Smooth muscle cell (in vitro differentiated cells): ENCODE measurements at regions not wholly inside any gene's neighbourhood (a gene's known extent, or its start where the extent isn't known, plus 50 kb on each side); places are given as distances from the start of the nearest gene placed in this dataset.

ENCODE experiments used
- DNase-seq: peaks from one replicate; lab custom pipeline; 2025; ENCODE audit not compliant: unreplicated experiment; lab: John Stamatoyannopoulos, UW
- H2AFZ ChIP-seq: fragments of 200-600 bp; sonication (generic); 2 replicates; pipeline ENCODE4 v1.6.0; 2016; ENCODE audit warnings: antibody characterized with exemption, low read depth, mild to moderate bottlenecking
- H3F3A ChIP-seq: fragments of 200-600 bp; sonication (generic); 2 replicates; pipeline ENCODE4 v1.6.0; 2017; ENCODE audit warnings: antibody characterized with exemption, low read depth
- H3K27ac ChIP-seq: fragments of 200-600 bp; sonication (generic); 2 replicates; pipeline ENCODE4 v1.5.1; 2016; ENCODE audit warnings: low read depth, mild to moderate bottlenecking
- H3K27me3 ChIP-seq: fragments of 200-600 bp; sonication (generic); 2 replicates; pipeline ENCODE4 v1.6.1; 2016; ENCODE audit warnings: low read depth, mild to moderate bottlenecking
- H3K36me3 ChIP-seq: fragments of 200-600 bp; sonication (generic); 2 replicates; pipeline ENCODE4 v1.5.1; 2016; ENCODE audit warnings: low read depth
- H3K4me1 ChIP-seq: fragments of 200-600 bp; sonication (generic); 2 replicates; pipeline ENCODE4 v1.5.1; 2016; ENCODE audit warnings: low read depth
- H3K4me2 ChIP-seq: fragments of 200-600 bp; sonication (generic); 2 replicates; pipeline ENCODE4 v1.6.0; 2016; ENCODE audit warnings: mild to moderate bottlenecking
- H3K4me3 ChIP-seq: fragments of 200-600 bp; sonication (generic); 2 replicates; pipeline ENCODE4 v1.5.1; 2016; ENCODE audit warnings: mild to moderate bottlenecking
- H3K79me2 ChIP-seq: fragments of 200-600 bp; sonication (generic); 2 replicates; pipeline ENCODE4 v1.6.0; 2016; ENCODE audit warnings: low read depth, mild to moderate bottlenecking
- H3K9ac ChIP-seq: fragments of 200-600 bp; sonication (generic); 2 replicates; pipeline ENCODE4 v1.6.0; 2016; ENCODE audit warnings: low read depth
- H3K9me3 ChIP-seq: fragments of 200-600 bp; sonication (generic); replicated peaks from 2 replicates; pipeline ENCODE4 v1.5.1; 2016; ENCODE audit warnings: low read depth
- H4K20me1 ChIP-seq: fragments of 200-600 bp; sonication (generic); 2 replicates; pipeline ENCODE4 v1.6.0; 2016; ENCODE audit warnings: low read depth
- WGBS: methylation state at CpG from one replicate; pipeline ENCODE4 v1.1.7; 2016; ENCODE audit warnings: low lambda C conversion rate; 5-methylcytosine and 5-hydroxymethylcytosine counted together
- TF ChIP-seq, protein P1 (sequence below): fragments of 200-600 bp; sonication (generic); IDR thresholded peaks from 2 replicates; pipeline ENCODE4 v1.5.1; 2017; ENCODE audit warnings: borderline replicate concordance, mild to moderate bottlenecking, antibody characterized with exemption; ENCODE audit not compliant: insufficient read depth, poor library complexity, severe bottlenecking

GRCh38 chr13:67971291-67971690, 741.2 kb upstream of the PCDH9 start:
- TF ChIP-seq, protein P1, sequence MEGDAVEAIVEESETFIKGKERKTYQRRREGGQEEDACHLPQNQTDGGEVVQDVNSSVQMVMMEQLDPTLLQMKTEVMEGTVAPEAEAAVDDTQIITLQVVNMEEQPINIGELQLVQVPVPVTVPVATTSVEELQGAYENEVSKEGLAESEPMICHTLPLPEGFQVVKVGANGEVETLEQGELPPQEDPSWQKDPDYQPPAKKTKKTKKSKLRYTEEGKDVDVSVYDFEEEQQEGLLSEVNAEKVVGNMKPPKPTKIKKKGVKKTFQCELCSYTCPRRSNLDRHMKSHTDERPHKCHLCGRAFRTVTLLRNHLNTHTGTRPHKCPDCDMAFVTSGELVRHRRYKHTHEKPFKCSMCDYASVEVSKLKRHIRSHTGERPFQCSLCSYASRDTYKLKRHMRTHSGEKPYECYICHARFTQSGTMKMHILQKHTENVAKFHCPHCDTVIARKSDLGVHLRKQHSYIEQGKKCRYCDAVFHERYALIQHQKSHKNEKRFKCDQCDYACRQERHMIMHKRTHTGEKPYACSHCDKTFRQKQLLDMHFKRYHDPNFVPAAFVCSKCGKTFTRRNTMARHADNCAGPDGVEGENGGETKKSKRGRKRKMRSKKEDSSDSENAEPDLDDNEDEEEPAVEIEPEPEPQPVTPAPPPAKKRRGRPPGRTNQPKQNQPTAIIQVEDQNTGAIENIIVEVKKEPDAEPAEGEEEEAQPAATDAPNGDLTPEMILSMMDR, result no peak
- H3K27me3 ChIP-seq, result no peaks in the 10 kb centered on the region
- H3K79me2 ChIP-seq, result no peaks in the 10 kb centered on the region
- H3K4me3 ChIP-seq, result no peak overlapping the region
- H3K9me3 ChIP-seq, result no peaks in the 10 kb centered on the region
- no peak overlapping the region for H3K27ac ChIP-seq
- no peaks in the 10 kb centered on the region for H4K20me1 ChIP-seq
- no peaks in the 10 kb centered on the region for H3F3A ChIP-seq
- H3K4me1 ChIP-seq, result no peaks in the 10 kb centered on the region
- H3K9ac ChIP-seq, result no peak overlapping the region
- DNase-seq, result no peak
- H2AFZ ChIP-seq, result peak overlapping the region; percentile 39
- WGBS, result 60% methylated on average over 5 of the region's 5 CpGs
- no peak overlapping the region for H3K4me2 ChIP-seq
- H3K36me3 ChIP-seq, result no peaks in the 10 kb centered on the region

DNA sequence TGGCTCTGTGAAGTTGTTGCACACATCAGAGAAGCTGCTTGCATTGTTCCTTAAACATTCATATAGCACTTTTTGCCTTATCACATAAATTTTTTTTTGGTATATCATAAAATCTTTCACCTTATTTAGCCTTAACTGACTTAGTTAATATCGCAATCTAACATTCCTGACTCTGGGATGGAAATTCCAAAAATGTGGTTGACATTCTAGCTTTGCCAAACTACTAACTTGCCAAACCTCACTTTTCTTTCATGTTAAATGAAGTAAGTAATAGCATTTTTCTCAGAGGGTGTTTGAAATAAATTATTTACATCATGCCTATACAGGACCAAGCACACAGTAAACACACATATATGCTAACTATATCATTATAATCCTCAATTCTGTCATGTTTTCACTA, 736.9 kb upstream of the PCDH9 start:
- no peaks in the 10 kb centered on the region for H3K9me3 ChIP-seq
- H3K4me3 ChIP-seq, result no peak overlapping the region
- H3K9ac ChIP-seq, result no peak overlapping the region
- H3K79me2 ChIP-seq, result no peaks in the 10 kb centered on the region
- no peaks in the 10 kb centered on the region for H3F3A ChIP-seq
- 95% methylated on average over 1 of the region's 1 CpG for WGBS
- TF ChIP-seq, protein P1, result no peak
- no peak overlapping the region for H2AFZ ChIP-seq
- H3K4me1 ChIP-seq, result no peaks in the 10 kb centered on the region
- H3K27me3 ChIP-seq, result no peaks in the 10 kb centered on the region
- H3K36me3 ChIP-seq, result no peaks in the 10 kb centered on the region
- H3K4me2 ChIP-seq, result no peak overlapping the region
- H4K20me1 ChIP-seq, result no peaks in the 10 kb centered on the region
- no peak overlapping the region for H3K27ac ChIP-seq
- no peak for DNase-seq

DNA sequence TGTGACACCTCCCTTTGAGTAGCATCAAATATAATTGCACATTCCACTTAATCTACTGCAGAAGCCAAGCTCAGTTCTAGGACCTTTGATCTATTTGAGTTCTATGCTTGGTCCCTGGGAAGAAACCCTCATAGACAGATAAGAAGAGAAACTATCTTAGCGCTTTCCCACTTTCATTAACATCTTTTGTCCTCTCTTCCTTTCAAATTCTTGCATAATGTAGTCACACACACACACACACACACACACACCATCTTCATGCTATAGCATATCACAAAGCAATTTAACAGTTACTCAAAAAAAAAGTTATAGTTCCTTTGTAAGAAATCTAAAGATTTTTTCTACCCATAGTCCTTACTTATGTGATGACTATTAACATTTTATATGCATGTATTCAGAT, 735.9 kb upstream of the PCDH9 start:
- Histone ChIP-seq H3K4me2 (no peak overlapping the region), H3K9me3 (no peaks in the 10 kb centered on the region), H2AFZ (no peak overlapping the region), H3K9ac (no peak overlapping the region), H4K20me1 (no peaks in the 10 kb centered on the region), H3K36me3 (no peaks in the 10 kb centered on the region), H3K79me2 (no peaks in the 10 kb centered on the region), H3K4me3 (no peak overlapping the region), H3K4me1 (no peaks in the 10 kb centered on the region), H3F3A (no peaks in the 10 kb centered on the region), H3K27me3 (no peaks in the 10 kb centered on the region), H3K27ac (no peak overlapping the region)
- TF ChIP-seq, protein P1, result no peak
- no peak for DNase-seq
- WGBS, result 39% methylated on average over 1 of the region's 1 CpG

DNA sequence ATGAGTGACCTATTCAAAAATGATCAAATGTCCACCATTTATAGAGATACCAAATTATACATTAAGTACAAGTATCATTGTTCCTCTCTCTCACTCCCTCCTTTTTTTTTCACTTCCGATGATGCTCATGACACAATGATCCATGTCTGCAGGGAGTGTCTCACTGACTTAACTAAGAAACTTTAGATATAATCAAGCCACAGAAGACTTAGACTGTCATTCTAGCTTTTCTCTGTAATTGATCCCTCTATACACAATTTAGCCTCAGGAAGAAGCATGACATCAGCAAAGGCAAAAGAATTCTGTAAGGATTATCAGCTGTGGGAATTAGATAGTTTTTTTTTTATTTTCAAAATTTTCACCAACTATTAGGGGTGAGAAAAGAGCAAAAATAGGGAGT, 734.9 kb upstream of the PCDH9 start:
- DNase-seq, result no peak
- Histone ChIP-seq H3K27me3 (no peaks in the 10 kb centered on the region), H3K36me3 (no peaks in the 10 kb centered on the region), H2AFZ (no peak overlapping the region), H3K4me1 (no peaks in the 10 kb centered on the region), H3F3A (no peaks in the 10 kb centered on the region), H4K20me1 (no peaks in the 10 kb centered on the region), H3K9ac (no peak overlapping the region), H3K9me3 (no peaks in the 10 kb centered on the region), H3K4me2 (no peak overlapping the region), H3K27ac (no peak overlapping the region), H3K79me2 (no peaks in the 10 kb centered on the region), H3K4me3 (no peak overlapping the region)
- 59% methylated on average over 1 of the region's 1 CpG for WGBS
- TF ChIP-seq, protein P1, result no peak
